Fibroblast of upper back skin (primary cell): ENCODE measurements at regions not wholly inside any gene's neighbourhood (a gene's known extent, or its start where the extent isn't known, plus 50 kb on each side); places are given as distances from the start of the nearest gene placed in this dataset.

ENCODE experiments used
- DNase-seq: peaks from one replicate; pipeline ENCODE4 v3.0.0-alpha.2; 2013

GRCh38 chr2:217331523-217332416 lies 471.9 kb upstream of the TNP1 start:
- DNase-seq: peak; percentile 86

DNA sequence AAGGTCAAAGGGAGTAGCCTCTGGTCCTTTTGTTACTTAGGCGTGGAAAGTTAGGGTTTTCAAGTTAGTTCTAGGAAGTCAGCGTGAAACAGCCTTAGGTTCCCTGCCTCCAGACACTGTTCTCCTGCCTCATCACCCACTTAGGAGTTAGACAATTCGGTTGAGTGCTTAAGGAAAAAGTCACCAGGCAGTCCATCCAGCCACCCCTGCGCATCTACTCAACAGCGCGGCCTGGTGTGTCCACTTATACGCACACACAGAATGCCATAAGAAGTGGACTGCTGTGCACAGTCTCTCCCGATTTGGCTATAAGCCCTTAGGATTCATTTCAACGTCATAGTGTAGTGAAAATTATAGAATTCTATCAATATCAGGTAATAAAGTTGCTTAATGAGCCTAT lies 470.8 kb upstream of the TNP1 start:
- no peak for DNase-seq

- DNase-seq: peak; percentile 63
Observed at GRCh38 chr2:217329023-217329431, 469.2 kb upstream of the TNP1 start.

- DNase-seq: no peak
Observed at GRCh38 chr2:217328622-217328978, 468.7 kb upstream of the TNP1 start.

- no peak for DNase-seq
Observed at GRCh38 chr2:217327953-217328621, 468.2 kb upstream of the TNP1 start.

DNA sequence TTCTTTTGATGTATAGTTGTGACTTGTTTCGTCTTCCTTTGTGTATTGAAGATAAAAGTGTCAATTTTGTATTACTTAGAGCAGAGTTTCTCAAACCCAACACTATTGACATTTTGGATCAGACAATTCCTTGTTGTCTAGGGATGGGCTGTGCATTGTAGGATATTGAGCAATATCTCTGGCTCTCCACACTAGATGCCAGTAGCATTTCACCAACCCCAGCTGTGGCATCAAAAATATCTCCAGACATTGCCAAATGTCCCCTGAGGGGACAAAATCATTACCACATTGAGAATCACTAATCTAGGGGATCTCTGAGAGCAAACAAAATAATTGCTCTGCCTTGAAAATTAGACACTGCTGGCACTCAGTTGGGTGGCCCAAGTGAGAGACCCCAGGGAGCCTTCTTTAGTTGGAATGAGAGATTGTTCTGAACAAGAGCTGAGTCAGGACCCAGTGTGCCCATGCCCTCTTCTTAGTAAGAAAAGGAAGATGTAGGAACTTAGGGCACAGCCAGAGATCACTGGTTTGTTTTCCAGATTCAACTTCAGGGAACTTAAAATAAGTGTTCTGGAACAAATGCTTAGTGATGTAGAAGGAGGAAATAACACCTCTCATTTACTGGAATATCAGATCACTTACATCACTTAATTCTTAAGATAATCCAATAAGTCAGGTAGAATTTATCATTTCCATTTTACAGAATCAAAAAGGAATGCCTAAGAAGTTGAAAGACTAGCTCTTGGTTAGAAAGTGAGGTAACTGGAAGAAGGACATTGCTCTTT lies 466.6 kb upstream of the TNP1 start:
- no peak for DNase-seq

- DNase-seq: no peak
Observed at GRCh38 chr2:217325816-217326215, 466.0 kb upstream of the TNP1 start.

DNA sequence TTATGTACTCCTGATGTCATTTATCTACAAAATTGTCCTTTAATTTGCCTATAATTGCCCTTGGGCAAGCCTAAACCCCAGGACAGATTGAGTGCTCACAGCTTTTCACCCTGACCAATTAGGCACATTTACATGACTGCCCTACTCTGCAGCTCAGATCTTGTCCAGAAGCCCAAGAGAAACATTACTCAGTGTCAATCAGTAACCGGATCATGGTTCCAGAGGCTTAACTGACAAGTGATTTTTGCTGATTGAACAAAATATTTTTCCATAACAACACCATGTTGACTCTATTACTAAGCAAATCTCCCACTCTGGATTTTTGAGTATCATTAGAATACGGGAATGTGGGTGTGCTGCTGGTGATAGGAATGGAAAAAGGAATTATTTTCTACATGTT lies 465.4 kb upstream of the TNP1 start:
- no peak for DNase-seq

DNA sequence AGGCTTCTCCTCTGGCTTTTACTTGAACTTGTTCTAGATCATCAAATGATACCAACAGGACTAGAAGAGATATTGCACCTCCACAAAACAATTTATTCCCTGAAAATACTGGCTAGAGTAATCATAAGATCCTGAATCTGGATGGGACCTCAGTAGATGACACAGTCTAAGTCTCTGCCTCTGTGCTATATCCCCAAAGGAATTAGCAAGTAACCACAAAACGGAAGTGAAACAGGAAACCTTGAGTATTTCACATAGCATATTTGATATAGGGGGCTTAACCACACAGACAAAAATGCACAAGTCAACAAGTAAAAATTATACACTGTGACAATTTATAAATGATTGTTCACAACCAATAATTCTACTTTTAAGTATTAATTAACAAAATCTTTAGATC lies 456.9 kb upstream of the TNP1 start:
- DNase-seq: peak; percentile 84

- no peak for DNase-seq
Observed at GRCh38 chr2:217314021-217314460, 454.2 kb upstream of the TNP1 start.

- DNase-seq: no peak
Observed at GRCh38 chr2:217313386-217313785, 453.5 kb upstream of the TNP1 start.

DNA sequence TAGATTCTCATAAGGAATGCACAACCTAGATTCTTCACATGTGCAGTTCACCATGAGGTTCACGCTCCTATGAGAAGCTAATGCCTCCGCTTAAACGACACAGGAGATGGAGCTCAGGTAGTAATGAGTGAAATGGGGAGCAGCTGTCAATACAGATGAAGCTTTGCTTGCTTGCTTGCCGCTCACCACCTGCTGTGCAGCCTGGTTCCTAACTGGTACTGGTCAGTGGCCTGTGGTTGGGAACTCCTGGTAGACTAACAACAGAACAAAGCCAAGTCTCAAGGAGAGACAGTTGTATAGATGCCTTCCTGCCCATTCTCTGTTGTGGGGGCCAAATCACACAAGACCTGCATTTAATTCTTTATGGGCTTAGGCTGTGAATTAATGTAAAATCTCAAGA lies 449.2 kb upstream of the TNP1 start:
- DNase-seq: no peak

DNA sequence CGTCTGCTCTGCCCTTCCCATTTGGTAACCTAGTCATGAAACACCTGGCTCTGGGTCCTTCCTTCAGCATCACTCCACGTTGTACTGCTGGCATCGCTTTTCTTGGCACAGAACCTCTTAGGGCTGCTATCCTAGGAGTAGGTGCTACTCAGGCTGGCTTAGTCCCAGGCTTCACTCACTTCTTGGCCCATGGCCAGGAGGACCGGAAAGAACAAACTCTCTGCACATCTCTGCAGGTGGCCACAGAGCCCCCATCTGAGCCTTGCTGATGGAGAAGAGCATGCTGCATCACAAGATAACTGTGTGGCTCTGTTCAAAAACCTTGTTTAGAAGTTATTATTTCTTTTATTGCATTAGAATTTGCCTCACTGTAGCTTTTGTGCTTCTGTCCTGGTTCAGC lies 447.2 kb upstream of the TNP1 start:
- DNase-seq: no peak

DNA sequence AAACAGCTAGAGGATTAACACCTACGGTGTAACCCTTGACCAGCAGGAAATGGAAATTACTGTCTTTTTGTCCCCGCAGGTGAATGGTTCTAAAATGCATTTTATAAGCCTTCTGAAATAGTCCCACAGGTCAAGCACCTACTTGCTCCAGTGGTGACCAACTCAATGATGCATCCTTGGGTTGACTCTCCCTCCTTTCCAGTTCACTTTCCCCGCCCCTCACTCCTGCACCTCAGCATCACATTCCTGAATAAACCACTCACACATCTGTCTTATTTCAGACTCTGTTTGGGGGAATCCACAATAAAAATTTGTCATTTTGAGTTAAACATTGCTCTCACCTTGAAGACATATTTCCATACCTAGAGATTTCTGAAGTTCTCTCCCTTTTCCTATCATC lies 446.0 kb upstream of the TNP1 start:
- no peak for DNase-seq

- no peak for DNase-seq
Observed at GRCh38 chr2:217304582-217304981, 444.7 kb upstream of the TNP1 start.

GRCh38 chr2:217302856-217303255 lies 443.0 kb upstream of the TNP1 start:
- no peak for DNase-seq

DNA sequence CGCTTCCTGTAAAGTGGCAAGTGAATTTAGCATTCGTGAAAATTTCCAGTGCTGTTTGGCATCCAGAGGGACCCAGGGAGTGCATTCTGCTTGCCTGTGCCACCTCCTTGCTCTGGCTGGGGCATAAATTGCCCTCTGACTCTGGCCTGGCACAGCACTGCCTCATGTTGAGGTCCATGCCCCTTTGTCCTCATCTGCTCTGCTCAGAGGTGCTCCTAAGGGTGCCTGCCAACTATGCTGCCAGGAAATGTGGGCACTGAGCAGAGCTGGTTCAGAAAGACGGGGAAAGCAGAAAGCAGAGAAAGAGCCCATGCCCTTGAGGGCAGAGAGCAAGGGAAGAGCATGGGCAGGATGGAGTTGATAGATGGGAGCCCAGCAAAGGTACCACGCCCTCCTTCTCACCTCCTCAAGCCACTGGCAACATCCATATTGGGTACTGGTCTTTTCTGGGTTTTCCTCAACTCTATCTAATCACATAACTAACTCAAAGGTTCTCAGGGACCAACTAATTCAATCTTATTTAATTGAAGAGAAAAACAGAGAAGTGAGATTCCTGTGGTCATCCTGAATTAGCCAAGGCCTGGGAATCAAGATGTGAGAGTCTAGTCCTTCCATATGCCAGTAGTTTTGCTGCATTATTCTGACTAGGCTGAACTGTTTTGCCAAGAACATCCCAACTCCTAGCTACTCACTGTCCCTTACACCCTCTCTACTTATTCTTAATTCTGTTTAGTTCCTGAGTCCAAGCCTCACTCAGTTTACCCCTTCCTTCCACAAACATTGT lies 441.5 kb upstream of the TNP1 start:
- DNase-seq: no peak

DNA sequence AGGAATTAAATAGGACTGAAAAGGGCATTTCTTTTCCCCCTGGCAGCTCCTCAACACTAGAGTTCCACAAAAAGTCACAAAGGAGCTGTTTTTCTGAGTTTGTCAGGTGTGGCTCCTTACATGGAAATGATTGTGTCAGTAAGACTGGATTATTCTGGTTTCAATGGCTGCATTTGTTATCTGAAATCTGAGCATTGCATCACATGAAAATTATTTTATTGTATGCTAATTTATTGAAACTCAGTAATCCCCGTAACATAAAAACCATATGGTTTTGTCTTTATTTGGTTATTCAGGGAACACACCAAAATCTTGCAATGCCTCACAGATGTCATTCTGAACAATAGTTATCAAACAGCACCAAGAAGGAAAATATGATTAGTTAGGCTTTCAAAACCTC lies 439.7 kb upstream of the TNP1 start:
- DNase-seq: no peak

- DNase-seq: no peak
Observed at GRCh38 chr2:217297096-217297495, 437.2 kb upstream of the TNP1 start.

- no peak for DNase-seq
Observed at GRCh38 chr2:217294818-217295217, 435.0 kb upstream of the TNP1 start.

GRCh38 chr2:217294211-217294610 lies 434.3 kb upstream of the TNP1 start:
- DNase-seq: no peak

DNA sequence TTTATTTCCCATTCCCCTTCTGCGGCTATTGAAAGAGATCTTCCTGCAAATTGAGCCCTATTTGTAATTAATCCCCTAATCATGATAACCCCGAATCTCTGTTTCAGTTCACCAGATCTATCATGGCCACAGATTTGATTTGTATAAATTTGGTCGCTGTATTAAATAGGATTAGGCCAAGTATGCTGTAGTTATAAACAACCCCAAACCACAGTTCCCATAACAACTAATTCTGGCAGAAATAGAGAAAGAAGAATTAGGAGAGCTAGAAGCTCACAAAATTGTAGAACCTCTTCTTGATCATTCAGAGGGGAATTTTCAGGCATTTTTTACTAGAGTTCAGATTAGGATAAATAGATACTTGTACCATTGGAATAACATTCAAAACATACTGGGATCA lies 433.7 kb upstream of the TNP1 start:
- no peak for DNase-seq

DNA sequence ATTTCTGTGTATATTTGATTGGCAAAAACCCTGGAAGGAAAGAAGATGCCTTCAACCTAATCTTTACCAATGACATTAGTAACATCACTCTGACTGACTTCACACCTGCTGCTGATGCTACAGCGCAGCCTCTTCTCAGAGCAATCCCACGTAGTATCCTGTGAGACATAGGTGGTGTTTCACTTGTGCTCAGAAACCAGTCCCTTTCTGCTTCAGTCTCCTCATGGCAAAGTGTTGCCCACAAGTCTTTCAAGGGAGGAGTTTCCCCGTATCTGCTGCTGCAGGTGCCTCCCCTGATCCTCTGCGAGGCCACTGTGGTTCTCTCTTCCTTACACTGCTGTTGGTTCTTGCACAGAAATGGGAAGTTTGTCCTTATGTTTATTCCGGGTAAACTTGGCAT lies 433.2 kb upstream of the TNP1 start:
- DNase-seq: no peak
